OCI-LY3 (cell line): ENCODE measurements at regions not wholly inside any gene's neighbourhood (a gene's known extent, or its start where the extent isn't known, plus 50 kb on each side); places are given as distances from the start of the nearest gene placed in this dataset.

Source experiments
- H2AFZ ChIP-seq: fragments of 200-600, 300-600 bp; shearing (Covaris generic); 2 replicates; pipeline ENCODE4 v1.6.0; 2014; ENCODE audit warnings: antibody characterized with exemption, low read depth, low read length
- H3K27ac ChIP-seq: fragments of 200-600, 300-600 bp; sonication (generic); 2 replicates; pipeline ENCODE4 v1.5.1; 2014; ENCODE audit warnings: mild to moderate bottlenecking, low read length, moderate library complexity, mixed read lengths
- H3K27me3 ChIP-seq: fragments of 200-600, 300-600 bp; sonication (generic); 2 replicates; pipeline ENCODE4 v1.6.1; 2014; ENCODE audit warnings: low read depth, low read length, mixed read lengths
- H3K36me3 ChIP-seq: fragments of 200-600, 300-600 bp; sonication (generic); replicated peaks from 2 replicates; pipeline ENCODE3; 2014; ENCODE audit warnings: low read depth, low read length, mixed read lengths
- H3K4me1 ChIP-seq: fragments of 300-600, 200-600 bp; sonication (generic); 2 replicates; pipeline ENCODE4 v1.6.1; 2014; ENCODE audit warnings: low read length, mixed read lengths
- H3K4me2 ChIP-seq: fragments of 200-600, 300-600 bp; sonication (generic); 2 replicates; pipeline ENCODE4 v1.6.1; 2014; ENCODE audit warnings: low read length, mixed read lengths
- H3K4me3 ChIP-seq: fragments of 300-600, 200-600 bp; sonication (generic); 2 replicates; pipeline ENCODE4 v1.5.1; 2014; ENCODE audit warnings: antibody characterized with exemption, mild to moderate bottlenecking, low read length, moderate library complexity
- H3K79me2 ChIP-seq: fragments of 300-600, 200-600 bp; shearing (Covaris generic); 2 replicates; pipeline ENCODE4 v1.6.1; 2014; ENCODE audit warnings: mild to moderate bottlenecking, low read length, mixed read lengths
- H3K9ac ChIP-seq: fragments of 300-600, 200-600 bp; shearing (Covaris generic); 2 replicates; pipeline ENCODE4 v1.6.0; 2014; ENCODE audit warnings: mild to moderate bottlenecking, low read length, moderate library complexity
- H3K9me3 ChIP-seq: fragments of 200-600, 300-600 bp; shearing (Covaris generic); 2 replicates; pipeline ENCODE4 v1.6.1; 2014; ENCODE audit warnings: low read length, mixed read lengths; ENCODE audit not compliant: insufficient read depth
- H4K20me1 ChIP-seq: fragments of 200-600, 300-600 bp; sonication (generic); 2 replicates; pipeline ENCODE4 v1.6.1; 2016; ENCODE audit warnings: low read length, mixed read lengths; ENCODE audit not compliant: insufficient read depth
- EZH2phosphoT487 ChIP-seq: fragments of 200-600 bp; shearing (Covaris generic); IDR thresholded peaks from 2 replicates; pipeline ENCODE4 v1.6.1; 2018; ENCODE audit warnings: antibody characterized with exemption, mixed run types, low read depth
- TF ChIP-seq, protein P1 (sequence below): fragments of 200-600, 300-600 bp; sonication (generic); IDR thresholded peaks from 2 replicates; pipeline ENCODE4 v1.5.1; 2014; ENCODE audit warnings: antibody characterized with exemption, low read length, low read depth

- Histone ChIP-seq H3K4me2 (no peak overlapping the region), H3K9me3 (no peaks in the 10 kb centered on the region), H2AFZ (peak overlapping the region; percentile 67), H4K20me1 (no peaks in the 10 kb centered on the region), H3K4me1 (peaks cover 26% of the 10 kb centered on the region), H3K27ac (no peak overlapping the region), H3K36me3 (no peaks in the 10 kb centered on the region), H3K9ac (no peak overlapping the region), H3K79me2 (no peaks in the 10 kb centered on the region), H3K27me3 (no peaks in the 10 kb centered on the region), H3K4me3 (no peak overlapping the region)
- TF ChIP-seq EZH2phosphoT487: no peak
- TF ChIP-seq, protein P1, sequence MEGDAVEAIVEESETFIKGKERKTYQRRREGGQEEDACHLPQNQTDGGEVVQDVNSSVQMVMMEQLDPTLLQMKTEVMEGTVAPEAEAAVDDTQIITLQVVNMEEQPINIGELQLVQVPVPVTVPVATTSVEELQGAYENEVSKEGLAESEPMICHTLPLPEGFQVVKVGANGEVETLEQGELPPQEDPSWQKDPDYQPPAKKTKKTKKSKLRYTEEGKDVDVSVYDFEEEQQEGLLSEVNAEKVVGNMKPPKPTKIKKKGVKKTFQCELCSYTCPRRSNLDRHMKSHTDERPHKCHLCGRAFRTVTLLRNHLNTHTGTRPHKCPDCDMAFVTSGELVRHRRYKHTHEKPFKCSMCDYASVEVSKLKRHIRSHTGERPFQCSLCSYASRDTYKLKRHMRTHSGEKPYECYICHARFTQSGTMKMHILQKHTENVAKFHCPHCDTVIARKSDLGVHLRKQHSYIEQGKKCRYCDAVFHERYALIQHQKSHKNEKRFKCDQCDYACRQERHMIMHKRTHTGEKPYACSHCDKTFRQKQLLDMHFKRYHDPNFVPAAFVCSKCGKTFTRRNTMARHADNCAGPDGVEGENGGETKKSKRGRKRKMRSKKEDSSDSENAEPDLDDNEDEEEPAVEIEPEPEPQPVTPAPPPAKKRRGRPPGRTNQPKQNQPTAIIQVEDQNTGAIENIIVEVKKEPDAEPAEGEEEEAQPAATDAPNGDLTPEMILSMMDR: no peak
Observed at GRCh38 chr3:181912384-181912783, 200.7 kb downstream of the SOX2 start.

DNA sequence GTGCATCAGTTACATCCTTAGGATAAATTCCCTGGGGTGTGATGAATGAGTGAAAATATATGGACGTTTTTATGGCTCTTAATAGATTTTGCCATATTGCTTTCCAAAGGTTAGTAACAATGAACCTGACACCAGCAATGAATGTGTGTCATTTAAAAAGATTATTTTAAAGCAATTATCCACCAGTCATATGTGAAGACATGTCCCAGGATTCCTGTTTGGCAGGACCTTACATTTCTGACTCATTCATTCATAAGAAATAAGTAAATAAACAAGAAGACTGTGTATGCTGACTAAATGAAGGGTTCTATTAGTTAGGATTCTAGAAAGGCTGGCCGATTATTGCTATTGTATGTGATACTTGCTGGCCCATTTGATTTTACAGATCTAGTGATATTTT is 201.5 kb downstream of the SOX2 start:
- H3K27ac ChIP-seq: no peak overlapping the region
- H3K9me3 ChIP-seq: no peaks in the 10 kb centered on the region
- no peak overlapping the region for H3K9ac ChIP-seq
- no peak overlapping the region for H3K4me3 ChIP-seq
- no peak overlapping the region for H2AFZ ChIP-seq
- H3K79me2 ChIP-seq: no peaks in the 10 kb centered on the region
- no peak for TF ChIP-seq EZH2phosphoT487
- TF ChIP-seq, protein P1: no peak
- H3K27me3 ChIP-seq: no peaks in the 10 kb centered on the region
- no peak overlapping the region for H3K4me2 ChIP-seq
- H3K4me1 ChIP-seq: peaks cover 19% of the 10 kb centered on the region
- no peaks in the 10 kb centered on the region for H4K20me1 ChIP-seq
- no peaks in the 10 kb centered on the region for H3K36me3 ChIP-seq

GRCh38 chr3:181915551-181915950 is 203.8 kb downstream of the SOX2 start:
- H3K4me2 ChIP-seq: no peak overlapping the region
- H3K27me3 ChIP-seq: no peaks in the 10 kb centered on the region
- H3K79me2 ChIP-seq: no peaks in the 10 kb centered on the region
- TF ChIP-seq EZH2phosphoT487: no peak
- TF ChIP-seq, protein P1: no peak
- H4K20me1 ChIP-seq: no peaks in the 10 kb centered on the region
- no peaks in the 10 kb centered on the region for H3K9me3 ChIP-seq
- no peak overlapping the region for H3K9ac ChIP-seq
- no peak overlapping the region for H3K27ac ChIP-seq
- H3K36me3 ChIP-seq: no peaks in the 10 kb centered on the region
- H3K4me1 ChIP-seq: peaks cover 10% of the 10 kb centered on the region
- H3K4me3 ChIP-seq: no peak overlapping the region
- H2AFZ ChIP-seq: no peak overlapping the region; the same call in 1 of the 2 replicates

DNA sequence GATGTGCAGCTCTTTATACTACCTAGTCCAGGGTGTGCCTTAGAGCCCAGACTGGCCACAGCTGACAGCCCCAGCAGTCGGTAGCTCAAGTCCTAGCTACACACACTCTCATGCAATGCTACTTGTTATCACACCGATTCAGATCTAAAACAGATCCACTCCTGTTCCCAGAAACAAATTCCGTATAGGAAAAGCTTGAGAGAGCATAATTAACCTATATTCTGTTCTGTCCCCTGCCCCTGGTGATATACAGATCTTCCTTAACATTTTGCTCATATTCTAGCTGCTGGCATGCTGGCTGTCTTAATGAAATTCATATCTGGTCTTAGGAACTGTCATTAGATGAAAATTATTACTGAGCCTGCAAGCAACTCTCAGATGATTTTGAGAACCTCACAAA is 204.3 kb downstream of the SOX2 start:
- no peaks in the 10 kb centered on the region for H3K27me3 ChIP-seq
- no peaks in the 10 kb centered on the region for H3K36me3 ChIP-seq
- no peak overlapping the region for H2AFZ ChIP-seq
- TF ChIP-seq, protein P1: no peak
- no peak for TF ChIP-seq EZH2phosphoT487
- no peak overlapping the region for H3K4me2 ChIP-seq
- H3K9me3 ChIP-seq: no peaks in the 10 kb centered on the region
- no peak overlapping the region for H3K9ac ChIP-seq
- H3K79me2 ChIP-seq: no peaks in the 10 kb centered on the region
- no peak overlapping the region for H3K27ac ChIP-seq
- H4K20me1 ChIP-seq: no peaks in the 10 kb centered on the region
- H3K4me1 ChIP-seq: peaks cover 13% of the 10 kb centered on the region
- no peak overlapping the region for H3K4me3 ChIP-seq
